Liver (tissue), 8 donors: ENCODE measurements at regions not wholly inside any gene's neighbourhood (a gene's known extent, or its start where the extent isn't known, plus 50 kb on each side); places are given as distances from the start of the nearest gene placed in this dataset.

Experiments used
- DNase-seq: peaks from one replicate; pipeline ENCODE4 v3.0.0-alpha.2; 2017; ENCODE audit warnings: low spot score
- H3K27ac ChIP-seq, 2 donors: one replicate each; pipeline ENCODE4 v1.7.0; 2013; ENCODE audit warnings: inconsistent platforms in 2 of 2, low read length in 2 of 2, control low read depth in 1 of 2, low read depth in 1 of 2, mild to moderate bottlenecking in 1 of 2
- H3K27me3 ChIP-seq, 4 donors: one replicate each; pipeline versions ENCODE4 v1.6.1 to v1.7.0; 2013; ENCODE audit warnings: low read length in 3 of 4, inconsistent platforms in 1 of 4, mild to moderate bottlenecking in 1 of 4, moderate library complexity in 1 of 4; ENCODE audit not compliant: control insufficient read depth in 4 of 4, insufficient read depth in 4 of 4
- H3K36me3 ChIP-seq, 4 donors: one replicate each; pipeline versions ENCODE4 v1.6.1 to v1.7.0; 2013; ENCODE audit warnings: low read length in 3 of 4, mild to moderate bottlenecking in 3 of 4, low read depth in 1 of 4, moderate library complexity in 1 of 4; ENCODE audit not compliant: control insufficient read depth in 4 of 4, insufficient read depth in 3 of 4
- H3K4me1 ChIP-seq, 4 donors: one replicate each; pipeline versions ENCODE4 v1.6.1 to v1.7.0; 2013; ENCODE audit warnings: low read length in 3 of 4, mild to moderate bottlenecking in 3 of 4, moderate library complexity in 1 of 4; ENCODE audit not compliant: control insufficient read depth in 4 of 4, insufficient read depth in 4 of 4
- H3K4me3 ChIP-seq, 3 donors: one replicate each; pipeline versions ENCODE4 v1.6.1 to v1.7.0; 2013; ENCODE audit warnings: low read length in 3 of 3, control low read depth in 1 of 3, low read depth in 1 of 3, mild to moderate bottlenecking in 1 of 3
- H3K9ac ChIP-seq, 2 donors: one replicate each; pipeline ENCODE4 v1.7.0; 2013; ENCODE audit warnings: low read length in 2 of 2, mild to moderate bottlenecking in 2 of 2, moderate library complexity in 2 of 2, control low read depth in 1 of 2, low read depth in 1 of 2
- H3K9me3 ChIP-seq, 4 donors: one replicate each; pipeline versions ENCODE4 v1.6.1 to v1.7.0; 2013; ENCODE audit warnings: low read length in 3 of 4; ENCODE audit not compliant: control insufficient read depth in 4 of 4
- CTCF ChIP-seq: fragments of 150-350 bp; IDR thresholded peaks from 2 replicates; pipeline ENCODE4 v1.5.1; 2017; ENCODE audit warnings: improper control_type of control experiment, low read depth, low read length; ENCODE audit not compliant: missing input control
- EGR1 ChIP-seq, 2 donors: IDR thresholded peaks; 2 replicates each; pipeline ENCODE4 v1.6.1; 2016 to 2018; ENCODE audit warnings: antibody characterized with exemption in 2 of 2, low read depth in 2 of 2
- FOXA2 ChIP-seq: IDR thresholded peaks from 2 replicates; pipeline ENCODE4 v1.6.1; 2016; ENCODE audit warnings: antibody characterized with exemption
- GABPA ChIP-seq, 2 donors: IDR thresholded peaks in 1 of 2; conservative IDR thresholded peaks in 1 of 2; 2 replicates each; pipeline ENCODE4 v1.6.1; 2016; ENCODE audit warnings: antibody characterized with exemption in 2 of 2, mild to moderate bottlenecking in 1 of 2, moderate library complexity in 1 of 2
- HNF4A ChIP-seq, 2 donors: conservative IDR thresholded peaks; 2 replicates each; pipeline ENCODE4 v1.6.1; 2016; ENCODE audit warnings: antibody characterized with exemption in 2 of 2, mild to moderate bottlenecking in 2 of 2
- HNF4G ChIP-seq: IDR thresholded peaks from 2 replicates; pipeline ENCODE4 v1.6.1; 2016; ENCODE audit warnings: antibody characterized with exemption
- JUND ChIP-seq, 2 donors: IDR thresholded peaks; 2 replicates each; pipeline ENCODE4 v1.6.1; 2016; ENCODE audit warnings: antibody characterized with exemption in 2 of 2
- MAX ChIP-seq: IDR thresholded peaks from 2 replicates; pipeline ENCODE4 v1.6.1; 2016; ENCODE audit warnings: antibody characterized with exemption
- NR2F2 ChIP-seq: IDR thresholded peaks from 2 replicates; pipeline ENCODE4 v1.6.1; 2016; ENCODE audit warnings: antibody characterized with exemption
- RAD21 ChIP-seq, 2 donors: IDR thresholded peaks; 2 replicates each; pipeline ENCODE4 v1.6.1; 2016; ENCODE audit warnings: antibody characterized with exemption in 2 of 2, mild to moderate bottlenecking in 2 of 2
- REST ChIP-seq: IDR thresholded peaks from 2 replicates; pipeline ENCODE4 v1.6.1; 2016; ENCODE audit warnings: antibody characterized with exemption, mild to moderate bottlenecking
- RXRA ChIP-seq, 2 donors: IDR thresholded peaks; 2 replicates each; pipeline ENCODE4 v1.6.1; 2017 to 2018; ENCODE audit warnings: antibody characterized with exemption in 2 of 2, mild to moderate bottlenecking in 1 of 2
- SP1 ChIP-seq: IDR thresholded peaks from 2 replicates; pipeline ENCODE4 v1.6.1; 2018; ENCODE audit warnings: antibody characterized with exemption, mild to moderate bottlenecking
- TAF1 ChIP-seq: conservative IDR thresholded peaks from 2 replicates; pipeline ENCODE4 v1.6.1; 2016; ENCODE audit warnings: antibody characterized with exemption, mild to moderate bottlenecking
- YY1 ChIP-seq: IDR thresholded peaks from 2 replicates; pipeline ENCODE4 v1.6.1; 2016; ENCODE audit warnings: antibody characterized with exemption, mild to moderate bottlenecking
- ZBTB33 ChIP-seq: IDR thresholded peaks from 2 replicates; pipeline ENCODE4 v1.6.1; 2016; ENCODE audit warnings: antibody characterized with exemption
- WGBS: extraction: QIAGEN DNeasy Blood & Tissue Kit; methylation state at CpG from one replicate; pipeline ENCODE4 v1.1.7; 2013; 5-methylcytosine and 5-hydroxymethylcytosine counted together
- donor health status: healthy.
- donor health status: healthy.
- donor health status: healthy.
- donor health status: healthy.
- donor health status: healthy.

GRCh38 chr9:71562140-71562539 is 206.2 kb downstream of the CEMIP2 start:
- Histone ChIP-seq H3K36me3 (no peaks in the 10 kb centered on the region), H3K27ac (no peak overlapping the region), H3K9me3 (no peaks in the 10 kb centered on the region), H3K4me3 (no peak overlapping the region), H3K4me1 (no peaks in the 10 kb centered on the region), H3K9ac (no peak overlapping the region), H3K27me3 (no peaks in the 10 kb centered on the region)
- 90% methylated on average over 4 of the region's 4 CpGs for WGBS
- no peak for TF ChIP-seq TAF1
- no peak for TF ChIP-seq EGR1 (IDR thresholded peaks at IDR 0.05; ENCODE audit: low read depth in 2 of 2)
- TF ChIP-seq SP1, result no peak
- TF ChIP-seq REST, result no peak
- no peak for TF ChIP-seq ZBTB33
- TF ChIP-seq MAX, result no peak
- TF ChIP-seq RAD21 (IDR thresholded peaks at IDR 0.05), result no peak
- no peak for TF ChIP-seq GABPA (IDR thresholded peaks at IDR 0.05 in 1 of 2, conservative IDR thresholded peaks at IDR 0.05 in 1 of 2)
- TF ChIP-seq RXRA (IDR thresholded peaks at IDR 0.05), result no peak
- no peak for TF ChIP-seq HNF4A (conservative IDR thresholded peaks at IDR 0.05)
- no peak for TF ChIP-seq JUND (IDR thresholded peaks at IDR 0.05)
- TF ChIP-seq YY1, result no peak
- no peak for TF ChIP-seq HNF4G
- TF ChIP-seq NR2F2, result no peak
- no peak for TF ChIP-seq FOXA2
- DNase-seq, result no peak

GRCh38 chr9:71557310-71557709 is 211.0 kb downstream of the CEMIP2 start:
- WGBS, result 55% methylated on average over 2 of the region's 2 CpGs
- TF ChIP-seq RXRA (IDR thresholded peaks at IDR 0.05), result no peak
- no peak for TF ChIP-seq FOXA2
- no peak for TF ChIP-seq TAF1
- no peak for TF ChIP-seq CTCF

More at GRCh38 chr9:71557310-71557709, 211.0 kb downstream of the CEMIP2 start:
- Histone ChIP-seq H3K36me3 (no peaks in the 10 kb centered on the region), H3K27ac (no peak overlapping the region), H3K4me1 (peaks cover 0 to 7% (median 4%) of the 10 kb centered on the region in 4 donors), H3K27me3 (no peaks in the 10 kb centered on the region), H3K9me3 (no peaks in the 10 kb centered on the region), H3K4me3 (no peak overlapping the region), H3K9ac (no peak overlapping the region)
- DNase-seq, result no peak
